DMS153 treated with DMSO at 0.1 percent for 48 hours (cell line): ENCODE measurements at regions not wholly inside any gene's neighbourhood (a gene's known extent, or its start where the extent isn't known, plus 50 kb on each side); places are given as distances from the start of the nearest gene placed in this dataset.

Source experiments
- DNase-seq: peaks from one replicate; lab custom pipeline; 2025; ENCODE audit not compliant: unreplicated experiment; lab: John Stamatoyannopoulos, UW

DNA sequence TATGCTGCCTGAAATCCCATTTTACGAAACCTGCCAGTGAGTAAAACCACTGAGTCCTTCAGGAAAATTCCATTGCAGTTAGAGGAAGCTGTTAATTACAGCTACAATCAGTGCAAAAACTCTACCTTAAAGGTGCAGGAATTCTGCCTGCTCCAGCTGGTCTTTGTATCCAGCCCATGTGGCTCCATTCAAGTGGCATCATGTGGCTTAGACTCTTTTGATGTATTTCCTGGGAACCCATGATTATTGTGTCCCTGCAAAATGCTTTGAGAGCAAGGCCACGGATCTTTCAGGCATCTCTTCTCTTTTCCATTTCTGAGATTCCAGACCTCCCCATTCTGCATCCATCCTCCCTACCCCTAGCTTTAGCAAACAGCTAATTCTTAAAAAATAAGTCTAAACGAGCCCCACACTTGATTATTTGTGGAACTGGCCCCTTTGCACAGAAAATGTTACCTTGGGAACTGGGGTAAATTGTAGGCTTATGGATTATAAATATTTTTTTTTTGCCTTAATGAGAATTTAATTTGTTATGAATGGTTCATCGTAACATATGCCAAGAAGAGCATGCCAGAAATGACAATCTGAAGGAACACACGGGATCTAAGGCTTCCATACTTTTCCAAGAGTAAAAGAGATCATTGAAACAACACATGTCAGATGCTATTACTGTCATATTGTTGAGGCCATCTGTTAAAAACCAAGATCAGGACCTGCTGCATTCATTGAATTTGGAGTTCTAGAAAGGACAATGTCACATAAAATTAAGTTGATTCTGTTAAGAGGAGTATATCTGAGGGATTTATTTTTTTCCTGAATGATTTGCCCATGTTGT, 144.6 kb downstream of the TPH2 start:
- no peak for DNase-seq

DNA sequence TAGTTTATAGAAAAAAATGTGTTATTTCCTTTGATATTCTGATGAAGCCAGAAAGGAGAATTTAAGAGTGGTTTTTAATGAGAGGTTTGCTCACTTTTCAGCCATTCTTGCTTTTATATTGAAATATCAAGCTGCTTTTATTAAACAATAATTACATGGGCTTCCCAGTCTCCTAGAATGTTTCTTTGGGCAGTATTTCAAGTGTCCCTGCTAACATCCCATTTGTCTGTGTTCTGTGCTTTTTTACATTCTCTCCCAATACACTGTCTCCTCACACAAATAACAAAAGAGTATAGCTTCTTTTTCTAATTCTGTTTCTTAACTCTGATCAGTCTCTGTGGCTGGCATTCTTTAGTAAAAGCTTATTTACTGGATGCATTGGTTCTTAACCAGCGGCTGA, 145.4 kb downstream of the TPH2 start:
- no peak for DNase-seq

DNA sequence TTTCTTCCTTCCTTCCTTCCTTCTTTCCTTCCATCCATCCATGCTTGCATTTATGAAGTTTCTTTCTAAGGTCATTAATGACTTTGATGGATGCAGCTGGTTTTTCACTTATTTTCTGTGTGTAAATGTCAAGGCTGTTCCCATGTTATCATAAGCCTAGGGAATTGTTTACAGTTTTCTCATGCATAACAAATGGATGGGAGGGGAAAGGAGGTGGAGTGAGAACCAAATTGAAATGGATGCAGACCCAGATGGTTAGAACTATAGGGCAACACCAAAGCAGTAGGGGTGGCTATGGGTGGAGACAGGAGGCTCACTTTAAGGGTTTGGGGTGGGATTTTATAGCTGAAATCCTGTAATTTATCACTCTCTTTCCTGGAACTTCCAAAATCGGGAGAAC, 146.2 kb downstream of the TPH2 start:
- no peak for DNase-seq

DNA sequence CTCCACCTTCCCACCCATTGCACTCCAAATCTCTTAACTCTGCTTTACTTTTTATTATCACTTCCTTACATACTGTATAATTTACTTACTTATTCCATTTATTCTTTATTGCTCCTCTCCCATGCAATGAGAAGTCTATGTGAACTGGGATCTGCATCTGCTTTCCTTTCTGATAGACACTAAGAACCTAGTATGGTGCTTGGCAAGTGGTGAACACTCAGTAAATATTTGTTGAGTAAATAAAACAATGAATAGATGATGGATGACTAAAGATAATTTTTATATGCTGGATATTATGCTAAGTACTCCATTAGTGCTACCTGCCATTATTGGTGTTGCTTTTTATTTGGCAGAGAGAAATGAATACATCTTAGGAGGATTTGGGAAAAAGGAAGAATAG, 151.0 kb downstream of the TPH2 start:
- peak; percentile 95 for DNase-seq

DNA sequence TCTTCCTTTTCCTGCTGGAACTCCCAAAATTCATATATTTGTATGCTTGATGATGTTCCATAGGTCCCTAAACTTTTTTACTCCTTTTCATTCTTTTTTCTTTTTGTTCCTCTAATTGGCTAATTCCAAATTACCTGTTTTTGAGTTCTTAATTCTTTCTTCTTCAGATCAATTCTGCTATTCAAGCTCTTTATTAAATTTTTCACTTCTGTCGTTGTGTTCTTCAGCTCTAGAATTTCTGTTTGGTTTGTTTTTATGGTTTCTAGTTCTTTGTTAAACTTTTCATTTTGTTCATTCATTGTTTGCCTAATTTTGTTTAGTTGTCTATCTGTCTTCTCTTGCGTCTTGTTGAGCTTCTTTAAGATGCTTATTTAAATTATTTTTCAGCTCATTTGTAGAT, 154.8 kb downstream of the TPH2 start:
- no peak for DNase-seq

DNA sequence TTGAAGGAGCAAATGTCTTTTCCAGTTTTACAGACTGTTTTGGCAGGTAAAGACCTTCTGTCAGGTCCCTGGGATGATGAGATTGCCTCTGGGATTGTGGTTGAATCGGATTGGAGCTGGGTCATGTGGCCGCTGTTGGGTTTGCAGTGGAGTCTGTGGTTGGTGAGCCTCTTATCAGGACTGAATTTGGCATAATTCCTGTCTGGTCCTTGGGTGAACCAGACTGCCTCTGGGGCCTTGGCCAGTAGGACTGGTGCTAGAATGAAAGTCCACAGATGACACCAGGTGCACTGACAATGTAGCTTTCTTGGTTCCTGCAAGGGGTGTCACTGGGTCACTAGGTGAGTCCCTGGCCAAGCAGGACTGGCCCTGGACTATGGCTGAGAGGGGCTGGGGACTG, 155.3 kb downstream of the TPH2 start:
- no peak for DNase-seq

DNA sequence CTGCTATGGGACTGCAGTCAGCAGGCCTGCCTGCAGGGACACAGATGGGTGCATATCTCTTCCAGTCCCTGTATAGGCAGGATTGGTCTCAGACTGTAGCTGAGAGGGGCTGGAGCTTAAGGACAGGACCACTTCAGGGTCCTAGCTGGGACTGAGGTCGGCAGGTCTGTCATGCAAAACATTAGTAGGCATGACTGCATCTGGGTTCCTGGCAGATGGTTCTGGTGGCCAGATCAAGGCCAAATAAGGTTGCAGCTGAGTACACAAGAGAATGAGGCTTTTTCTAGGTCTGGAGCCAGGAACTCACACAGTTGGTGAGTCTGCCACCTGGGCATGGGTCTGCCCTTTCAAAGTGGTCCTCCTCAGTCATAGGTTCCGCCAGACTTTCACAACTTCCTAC, 155.8 kb downstream of the TPH2 start:
- DNase-seq = no peak

DNA sequence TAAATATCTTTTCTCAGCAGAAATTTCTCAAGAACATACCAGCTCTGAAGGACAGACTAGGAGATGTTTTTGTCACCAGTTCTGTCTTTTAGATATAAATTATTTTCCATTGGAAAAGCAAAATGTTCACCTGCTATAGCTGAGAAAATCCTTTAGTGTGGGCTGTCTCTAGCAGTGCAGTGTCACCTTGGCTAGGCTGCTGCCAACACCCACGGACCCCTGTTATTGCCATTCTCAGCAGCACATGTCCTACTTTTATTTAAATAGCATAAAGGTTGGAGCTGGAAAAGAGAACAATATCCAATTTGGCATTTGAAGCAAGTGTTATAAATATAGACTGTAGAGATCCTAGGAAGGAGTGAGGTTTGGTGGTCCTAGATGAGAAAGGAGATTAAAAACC, 156.4 kb downstream of the TPH2 start:
- no peak for DNase-seq

DNA sequence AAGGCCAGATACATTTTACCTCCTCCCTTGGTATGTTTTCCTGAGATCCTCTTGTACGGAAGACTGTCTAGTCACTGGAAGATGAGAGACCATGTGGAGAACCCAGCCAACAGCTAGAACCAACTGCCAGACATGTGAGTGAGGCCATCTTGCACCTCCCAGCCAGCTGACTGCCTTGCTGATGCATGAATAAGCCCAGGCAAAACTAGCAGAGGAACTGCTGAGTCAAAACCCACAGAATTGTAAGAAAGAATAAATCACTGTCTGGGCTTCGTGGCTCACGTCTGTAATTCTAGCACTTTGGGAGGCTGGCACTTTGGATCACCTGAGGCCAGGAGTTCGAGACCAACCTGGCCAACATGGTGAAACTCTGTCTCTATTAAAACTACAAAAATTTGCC, 160.0 kb downstream of the TPH2 start:
- no peak for DNase-seq

DNA sequence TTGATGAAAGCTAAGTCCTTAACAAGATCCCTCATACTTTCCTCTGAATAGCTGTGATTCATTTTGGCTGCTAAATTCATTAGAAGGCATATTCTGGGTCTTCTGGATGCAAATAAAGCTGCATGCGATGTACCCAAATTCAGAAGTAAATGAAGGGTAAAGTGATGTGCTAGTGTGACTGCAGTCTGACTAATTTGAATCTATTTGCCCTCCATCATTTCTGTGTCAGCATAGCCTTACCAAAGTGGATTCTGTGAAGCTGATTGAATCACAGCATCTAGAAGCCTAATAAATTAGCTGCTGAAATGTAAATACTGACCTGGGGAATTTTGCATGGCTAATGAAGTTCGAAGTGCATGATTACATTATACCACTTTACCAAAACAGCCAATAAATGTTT, 162.2 kb downstream of the TPH2 start:
- no peak for DNase-seq

DNA sequence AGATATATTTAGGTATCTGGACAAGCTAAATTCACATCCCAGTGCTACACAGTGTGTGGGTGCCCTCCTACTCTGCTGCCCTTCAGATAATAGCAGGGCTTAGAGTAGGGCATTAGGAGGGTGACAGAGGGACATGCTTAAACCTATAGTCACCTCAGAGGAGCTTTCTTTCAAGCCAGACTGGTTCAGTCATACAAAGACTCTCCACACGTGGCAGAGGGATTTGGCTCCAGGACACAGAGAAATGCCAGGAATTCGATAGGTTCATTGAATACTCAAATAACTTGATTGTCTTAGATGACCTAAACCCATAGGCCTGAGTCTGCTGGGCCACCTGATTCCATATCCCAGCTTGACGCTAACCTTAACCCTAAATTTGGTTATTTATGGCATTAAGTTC, 163.5 kb downstream of the TPH2 start:
- DNase-seq = no peak

DNA sequence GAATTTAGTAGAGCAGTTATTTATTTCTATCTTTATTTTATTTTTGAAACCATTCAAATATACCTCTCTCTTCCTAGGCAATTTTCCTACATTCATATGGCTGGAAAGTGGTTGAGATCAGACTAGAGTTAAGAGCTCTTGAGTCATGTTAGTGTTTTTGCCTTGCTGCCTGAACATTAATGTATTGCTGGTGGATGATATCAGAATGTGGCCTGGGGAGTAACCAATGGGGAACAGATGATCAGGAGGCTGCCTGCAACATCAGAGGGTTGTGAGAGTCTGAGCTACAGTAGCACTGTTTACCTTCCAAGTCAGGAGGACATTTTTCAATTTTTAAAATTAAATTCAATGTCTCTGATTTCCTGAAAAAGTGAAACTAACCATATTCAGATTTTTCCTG, 166.3 kb upstream of the TRHDE start:
- no peak for DNase-seq

DNA sequence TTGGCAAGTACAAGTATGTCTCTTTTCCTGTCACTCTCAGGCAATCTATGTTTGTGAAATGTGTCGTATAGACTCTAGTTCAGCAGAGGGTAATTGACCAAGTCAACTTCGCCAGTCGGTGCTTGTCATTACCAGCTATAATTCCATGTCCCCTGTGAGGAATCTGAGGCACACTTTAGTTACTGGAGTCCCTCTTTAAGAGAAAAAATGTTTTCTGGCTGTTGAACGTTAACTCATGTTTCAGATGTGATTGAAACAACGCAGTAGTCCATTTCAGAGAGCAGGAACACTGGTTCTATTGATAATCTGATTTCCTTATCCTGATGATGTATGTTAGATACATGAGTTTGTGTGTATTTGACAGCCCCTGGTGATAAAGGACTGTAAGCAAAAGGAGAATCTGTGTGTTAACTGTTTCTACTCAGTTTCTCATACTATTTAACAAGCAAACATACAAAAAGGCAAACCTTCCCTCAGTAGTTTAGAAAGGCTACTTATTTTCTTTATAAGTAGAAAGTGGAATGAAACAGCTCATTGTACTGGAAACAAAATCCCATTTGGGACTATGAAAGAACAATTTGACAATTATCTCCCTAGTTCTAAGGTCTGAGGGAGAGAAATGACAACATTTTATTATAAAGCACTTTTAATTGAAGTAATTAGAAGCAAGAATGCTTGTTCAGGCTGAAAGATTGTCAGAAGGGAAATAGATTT, 161.1 kb upstream of the TRHDE start:
- DNase-seq = no peak

DNA sequence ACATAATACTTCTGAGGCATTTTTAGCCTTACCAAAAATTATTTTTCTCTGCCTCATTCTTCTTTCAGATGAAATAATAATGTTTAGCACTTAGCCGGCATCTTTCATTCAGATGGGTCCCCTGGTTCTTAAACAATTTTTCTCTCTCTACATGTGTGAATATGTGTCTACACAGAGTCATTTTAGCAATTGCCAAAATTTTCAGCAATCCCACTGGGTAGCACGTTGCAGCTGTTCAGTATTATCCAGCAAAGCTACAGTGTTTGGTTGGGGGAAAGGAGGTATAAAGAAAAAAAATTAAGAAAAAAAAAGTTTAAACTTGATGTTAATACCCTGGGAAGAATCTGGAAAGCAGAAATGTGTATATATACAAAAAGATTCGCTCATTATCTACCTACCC, 160.5 kb upstream of the TRHDE start:
- no peak for DNase-seq

DNA sequence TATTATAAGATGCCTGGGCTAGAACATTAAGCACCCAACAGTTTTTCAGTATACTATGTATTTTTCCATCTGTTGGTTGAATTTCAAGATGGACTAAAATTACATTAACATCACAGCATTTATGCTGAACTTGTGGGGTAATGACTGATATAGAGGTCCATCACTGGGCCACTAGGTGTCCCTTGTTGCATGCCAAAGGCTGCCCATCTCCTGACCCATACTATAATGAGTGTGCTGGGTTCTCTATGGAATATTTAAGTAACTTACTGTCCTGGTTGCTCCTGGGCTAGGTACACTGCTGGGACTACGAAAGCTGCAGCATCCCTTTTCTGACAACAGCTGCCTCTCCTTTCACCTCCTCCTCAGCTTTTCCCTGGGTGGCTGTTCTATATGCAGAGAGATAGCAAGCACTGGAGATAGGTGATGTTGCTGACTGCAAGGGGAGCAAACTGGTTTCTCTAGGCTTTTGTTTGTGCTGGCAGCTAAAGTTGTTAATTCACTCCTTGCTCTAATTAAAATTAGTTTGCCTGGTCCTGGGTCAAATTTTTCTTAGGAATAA, 138.6 kb upstream of the TRHDE start:
- peak; percentile 8 for DNase-seq

DNA sequence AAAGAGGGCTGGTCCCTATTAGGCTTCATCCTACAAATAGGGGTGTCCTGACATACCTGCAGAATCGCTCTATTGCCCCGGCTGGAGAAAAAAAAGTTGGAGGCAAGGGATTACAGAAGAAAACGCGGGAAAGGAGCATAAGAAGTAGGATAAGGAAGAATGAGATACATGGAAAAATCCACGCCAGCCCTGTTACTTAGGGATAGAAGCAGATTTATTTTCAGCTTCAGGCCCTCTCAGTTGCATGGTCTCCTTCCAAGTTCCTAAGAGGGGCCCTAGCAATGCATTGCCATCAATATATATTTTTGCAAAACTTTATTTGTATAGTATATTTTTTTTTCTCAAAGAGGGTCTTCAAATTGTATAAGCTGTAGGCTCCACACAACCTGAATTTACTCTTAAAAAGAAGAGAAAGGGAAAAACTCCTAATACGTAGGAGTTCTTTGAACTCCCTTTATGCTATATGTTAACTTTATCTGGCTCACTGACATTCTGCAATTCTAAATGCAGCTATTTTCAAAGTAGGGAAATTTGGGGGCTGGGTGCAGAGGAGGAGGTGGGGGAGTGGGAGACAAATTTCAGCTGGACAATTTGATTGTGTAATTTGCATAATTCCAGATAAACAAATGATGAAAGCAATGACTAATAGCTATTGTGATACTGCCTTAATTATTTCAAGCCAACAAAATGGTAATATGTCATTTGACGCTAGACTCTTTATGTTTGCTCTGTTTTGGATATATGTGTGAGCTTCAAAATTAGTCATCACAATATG, 137.7 kb upstream of the TRHDE start:
- no peak for DNase-seq

DNA sequence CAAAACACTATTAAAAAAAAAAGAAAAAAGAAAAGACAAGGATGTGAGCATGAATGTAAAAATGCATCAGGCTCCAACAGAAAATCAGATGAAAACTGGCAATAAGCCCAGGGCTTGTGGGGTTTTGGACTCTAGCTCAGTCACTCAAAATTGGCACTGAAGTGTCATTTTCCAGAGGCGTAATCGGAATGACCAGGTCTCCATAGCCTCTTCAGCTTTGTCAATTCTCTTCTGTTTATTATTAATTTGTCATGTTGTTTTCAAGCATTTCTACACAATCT, 137.2 kb upstream of the TRHDE start:
- no peak for DNase-seq

DNA sequence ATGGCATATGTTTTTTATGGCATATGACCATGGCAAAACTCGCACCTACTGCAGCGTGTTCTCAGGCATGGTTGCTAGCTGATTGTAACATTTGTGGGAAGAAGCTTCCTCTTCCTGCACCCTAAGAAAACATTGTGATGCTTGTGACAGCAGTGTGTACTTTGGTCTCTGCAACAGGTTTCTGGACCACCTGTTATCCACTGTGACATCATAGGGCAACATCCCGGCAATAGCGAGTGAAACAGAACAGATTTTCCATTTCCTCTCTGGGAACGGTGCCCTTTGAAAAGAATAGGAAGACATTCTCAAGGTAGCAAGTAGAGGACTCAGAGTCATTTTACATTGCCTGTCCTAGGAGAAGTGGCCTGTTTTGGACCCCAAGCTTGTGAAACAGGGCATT, 135.4 kb upstream of the TRHDE start:
- DNase-seq = no peak

DNA sequence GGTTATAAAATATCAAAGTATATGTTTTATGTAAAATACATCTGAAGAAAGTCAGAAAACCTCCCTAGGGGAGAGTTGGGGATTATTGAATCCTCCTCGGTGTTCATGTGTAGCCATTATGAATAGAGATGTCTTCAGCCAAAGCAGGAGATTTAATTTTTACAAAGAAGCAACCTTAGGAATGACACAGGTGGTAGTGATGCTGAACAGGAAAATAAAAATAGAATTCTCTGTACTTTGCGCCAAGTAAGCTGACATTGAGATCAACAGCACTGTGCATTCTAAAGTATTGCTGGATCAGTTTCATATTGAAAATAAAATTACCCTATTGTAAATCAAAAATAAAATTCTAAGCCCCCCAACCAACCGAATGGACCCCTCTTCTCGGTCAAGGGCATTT, 132.8 kb upstream of the TRHDE start:
- DNase-seq = no peak

DNA sequence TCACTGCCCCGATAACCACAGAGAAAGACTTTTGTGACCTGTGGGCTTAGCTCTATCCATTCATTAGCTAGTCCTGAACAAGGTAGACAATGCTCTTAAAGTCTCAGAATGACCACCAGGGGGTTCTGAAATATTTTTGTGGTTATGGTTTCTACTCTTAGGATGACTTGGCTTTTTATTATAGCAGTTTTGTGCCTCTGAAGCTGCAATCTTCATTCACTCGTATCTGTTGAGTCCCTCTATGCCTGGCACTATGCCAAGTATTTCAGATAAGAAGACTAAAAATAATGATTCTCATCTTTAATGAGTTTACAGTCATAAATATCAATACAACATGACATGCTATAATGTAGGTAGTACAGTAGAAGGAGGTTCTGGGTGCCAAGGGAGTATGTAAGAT, 130.8 kb upstream of the TRHDE start:
- DNase-seq = peak; percentile 12

DNA sequence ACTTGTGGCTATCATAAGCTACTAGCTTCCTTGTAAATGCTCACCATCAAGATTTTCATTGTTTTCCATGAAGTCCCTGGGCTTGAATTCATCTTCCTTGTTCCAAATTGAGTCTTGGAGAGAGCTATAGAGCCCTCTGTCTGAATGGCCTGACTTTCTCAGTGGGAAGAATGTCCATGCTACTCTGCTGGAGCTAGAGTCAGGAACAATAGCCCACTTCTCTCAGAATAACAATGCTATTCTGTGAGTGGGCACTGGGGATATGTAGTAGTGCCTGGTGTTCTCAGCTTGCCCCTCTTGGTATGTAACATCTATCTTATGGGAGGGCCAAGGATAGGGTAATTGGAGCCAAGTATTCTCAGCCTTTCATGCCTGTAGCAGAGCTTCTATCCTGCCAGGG, 127.6 kb upstream of the TRHDE start:
- no peak for DNase-seq

DNA sequence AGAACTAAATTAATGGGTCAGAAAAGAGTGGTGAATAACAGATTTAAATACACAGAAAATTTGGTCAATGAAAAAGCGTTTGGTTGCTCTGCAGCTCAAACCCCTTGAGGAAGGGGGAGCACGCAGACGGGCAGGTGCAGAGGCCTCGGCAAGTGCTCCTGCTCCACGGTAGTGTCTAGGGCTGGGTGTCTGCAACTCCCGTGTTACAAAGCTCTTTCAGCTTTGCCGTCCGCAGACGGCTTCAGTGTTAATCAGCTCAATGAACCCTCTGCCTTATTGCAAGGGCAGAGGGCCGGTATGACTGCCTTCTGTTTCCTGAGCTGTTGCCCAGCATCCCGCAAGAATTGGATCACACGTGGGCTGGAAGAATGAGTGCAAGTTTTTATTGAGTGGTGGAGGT, 125.7 kb upstream of the TRHDE start:
- DNase-seq = no peak
